ENCODE measurements at regions not wholly inside any gene's neighbourhood (a gene's known extent, or its start where the extent isn't known, plus 50 kb on each side); places are given as distances from the start of the nearest gene placed in this dataset.

GRCh38 chr7:424961-425793 lies 94.5 kb downstream of the PDGFA start:
- TF ChIP-seq POLR2A (IDR thresholded peaks at IDR 0.05; ENCODE audit: low read length) (no peak), GATA1 (IDR thresholded peaks at IDR 0.05; ENCODE audit: low read depth, low read length) (no peak)
